ENCODE measurements at regions not wholly inside any gene's neighbourhood (a gene's known extent, or its start where the extent isn't known, plus 50 kb on each side); places are given as distances from the start of the nearest gene placed in this dataset.
"Not testable (repeated sequence)": the region's sequence is repeated elsewhere in the genome, so short reads cannot be mapped to it uniquely, and the experiment has no call there.

- DNase-seq: no peak
Measured at GRCh38 chrX:65331371-65331770, 203.2 kb downstream of the LAS1L start.

- DNase-seq: no peak
Measured at GRCh38 chrX:65300104-65300809, 234.3 kb downstream of the LAS1L start.

DNA sequence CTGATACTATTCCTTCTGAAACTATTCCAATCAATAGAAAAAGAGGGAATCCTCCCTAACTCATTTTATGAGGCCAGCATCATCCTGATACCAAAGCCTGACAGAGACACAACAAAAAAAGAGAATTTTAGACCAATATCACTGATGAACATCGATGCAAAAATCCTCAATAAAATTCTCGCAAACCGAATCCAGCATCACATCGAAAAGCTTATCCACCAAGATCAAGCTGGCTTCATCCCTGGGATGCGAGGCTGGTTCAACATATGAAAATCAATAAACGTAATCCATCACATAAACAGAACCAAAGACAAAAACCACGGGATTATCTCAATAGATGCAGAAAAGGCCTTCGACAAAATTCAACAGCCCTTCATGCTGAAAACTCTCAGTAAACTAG is 251.7 kb downstream of the LAS1L start:
- DNase-seq: not testable (repeated sequence)

- DNase-seq: no peak
Measured at GRCh38 chrX:65273152-65273551, 261.4 kb downstream of the LAS1L start.

DNA sequence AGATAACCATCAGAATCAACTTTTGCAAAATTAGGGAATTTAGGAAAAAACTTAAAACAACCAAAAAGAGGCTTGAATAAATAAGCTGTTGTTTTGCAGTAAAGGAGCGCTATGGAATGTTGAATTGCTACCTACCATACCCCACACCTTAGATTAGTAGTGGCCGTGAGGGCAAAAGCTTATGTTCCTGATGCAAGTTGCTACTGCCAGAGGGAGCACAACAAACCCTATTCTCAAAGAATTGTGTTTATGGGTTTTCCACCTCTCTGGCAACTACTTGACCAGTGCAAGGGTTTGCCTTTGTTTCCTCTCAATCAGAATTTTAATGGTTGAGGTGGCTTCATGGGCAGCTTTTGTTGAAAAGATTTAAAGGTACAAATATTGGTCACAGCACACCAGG is 268.1 kb downstream of the LAS1L start:
- no peak for DNase-seq

DNA sequence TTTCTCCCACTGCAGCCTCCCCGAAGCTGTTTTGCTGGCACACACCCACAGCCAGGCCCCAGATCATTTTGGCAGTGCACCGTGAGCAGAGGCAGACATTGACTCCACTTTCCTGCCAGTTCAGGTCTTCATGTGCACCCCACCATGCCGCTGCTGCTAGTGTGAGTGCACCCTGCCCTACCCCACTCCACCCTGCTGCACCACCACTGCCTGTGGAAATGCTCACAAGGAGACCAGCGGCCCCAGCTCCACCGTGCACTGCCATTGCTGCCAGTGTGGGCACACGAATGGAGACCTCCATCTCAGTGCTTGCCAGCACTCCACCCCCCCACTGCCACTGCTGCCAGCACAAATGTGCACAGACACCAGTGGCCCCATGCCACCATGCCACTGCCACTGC is 277.6 kb upstream of the ZC4H2 start:
- DNase-seq: no peak

DNA sequence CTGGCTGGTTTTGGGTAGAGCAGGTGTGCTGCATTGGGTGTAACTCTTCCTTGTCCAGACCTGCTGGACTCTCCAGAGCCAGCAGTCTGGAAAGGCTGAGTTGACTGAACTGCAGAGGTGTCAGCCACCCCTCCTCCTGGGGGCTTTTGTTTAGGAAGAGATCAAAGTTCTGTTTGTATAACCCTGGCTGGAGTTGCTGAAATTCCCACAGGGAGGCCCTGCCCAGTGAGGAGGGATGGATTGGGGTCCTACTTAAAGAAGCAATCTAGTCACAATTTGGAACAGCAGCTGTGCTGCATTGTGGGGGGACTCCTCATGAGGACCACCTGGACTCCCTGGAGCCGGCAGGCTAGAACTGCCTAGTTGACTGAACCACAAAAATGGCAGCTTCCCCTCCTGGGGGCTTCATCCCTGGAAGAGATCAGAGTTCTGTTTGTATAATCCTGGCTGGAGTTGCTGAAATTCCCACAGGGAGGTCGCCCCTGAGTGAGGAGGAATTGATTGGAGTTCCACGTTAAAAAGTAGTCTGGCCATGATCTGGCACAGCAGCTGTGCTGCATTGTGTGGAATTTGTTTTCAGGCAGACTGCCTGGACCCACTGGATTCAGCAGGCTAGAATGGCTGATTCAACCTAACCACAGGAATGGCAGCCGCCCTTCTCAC is 264.9 kb upstream of the ZC4H2 start:
- no peak for DNase-seq

- no peak for DNase-seq
Measured at GRCh38 chrX:65203545-65203944, 227.3 kb upstream of the ZC4H2 start.

GRCh38 chrX:65196758-65197360 is 220.6 kb upstream of the ZC4H2 start:
- no peak for DNase-seq

DNA sequence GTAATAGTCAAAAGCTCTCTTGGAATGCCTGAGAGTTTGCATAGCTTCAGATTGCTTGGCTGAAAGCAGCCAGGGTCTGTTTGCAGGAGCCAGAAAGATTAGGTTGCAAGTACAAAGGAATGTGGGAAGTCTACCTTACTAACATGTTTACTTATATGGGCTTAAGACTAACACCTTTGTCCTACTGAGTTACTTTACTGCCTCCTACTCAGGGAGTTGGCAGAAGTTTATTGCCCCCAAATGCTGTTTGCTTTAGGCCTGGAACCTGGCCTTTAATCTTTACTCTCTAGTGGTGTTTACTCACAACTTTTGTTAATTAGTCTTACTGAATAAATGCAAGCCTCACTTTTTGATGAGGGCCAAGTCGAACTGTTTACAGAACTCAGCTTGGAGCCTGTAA is 219.4 kb upstream of the ZC4H2 start:
- no peak for DNase-seq

- no peak for DNase-seq
Measured at GRCh38 chrX:65194547-65194946, 218.3 kb upstream of the ZC4H2 start.

DNA sequence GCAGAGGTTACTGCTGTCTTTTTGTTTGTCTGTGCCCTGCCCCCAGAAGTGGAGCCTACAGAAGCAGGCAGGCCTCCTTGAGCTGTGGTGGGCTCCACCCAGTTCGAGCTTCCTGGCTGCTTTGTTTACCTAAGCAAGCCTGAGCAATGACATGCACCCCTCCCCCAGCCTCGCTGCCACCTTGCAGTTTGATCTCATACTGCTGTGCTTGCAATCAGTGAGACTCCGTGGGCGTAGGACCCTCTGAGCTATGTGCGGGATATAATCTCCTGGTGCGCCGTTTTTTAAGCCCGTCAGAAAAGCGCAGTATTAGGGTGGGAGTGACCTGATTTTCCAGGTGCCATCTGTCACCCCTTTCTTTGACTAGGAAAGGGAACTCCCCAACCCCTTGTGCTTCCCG is 187.1 kb upstream of the ZC4H2 start:
- not testable (repeated sequence) for DNase-seq

- DNase-seq: no peak
Measured at GRCh38 chrX:65148232-65148631, 172.0 kb upstream of the ZC4H2 start.

DNA sequence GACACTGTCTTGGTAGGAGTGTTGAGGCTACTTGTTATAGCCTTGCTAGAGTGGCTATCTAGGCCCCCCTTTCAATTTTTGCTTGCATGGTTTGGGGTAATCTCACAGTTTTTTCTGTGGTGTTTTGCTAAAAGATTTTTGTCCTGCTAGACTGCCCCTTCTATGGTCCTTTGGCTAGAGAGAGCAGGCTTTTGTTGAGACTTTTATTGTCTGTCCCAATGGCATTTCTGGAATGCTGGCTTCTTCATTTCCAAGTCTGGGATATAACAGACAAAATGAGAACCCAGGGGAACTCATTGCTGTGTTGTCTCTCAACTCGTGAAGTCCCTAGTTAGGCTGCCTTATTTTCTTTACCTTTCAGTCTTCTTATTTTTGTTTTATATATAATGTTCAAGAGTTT is 160.2 kb upstream of the ZC4H2 start:
- DNase-seq: no peak

DNA sequence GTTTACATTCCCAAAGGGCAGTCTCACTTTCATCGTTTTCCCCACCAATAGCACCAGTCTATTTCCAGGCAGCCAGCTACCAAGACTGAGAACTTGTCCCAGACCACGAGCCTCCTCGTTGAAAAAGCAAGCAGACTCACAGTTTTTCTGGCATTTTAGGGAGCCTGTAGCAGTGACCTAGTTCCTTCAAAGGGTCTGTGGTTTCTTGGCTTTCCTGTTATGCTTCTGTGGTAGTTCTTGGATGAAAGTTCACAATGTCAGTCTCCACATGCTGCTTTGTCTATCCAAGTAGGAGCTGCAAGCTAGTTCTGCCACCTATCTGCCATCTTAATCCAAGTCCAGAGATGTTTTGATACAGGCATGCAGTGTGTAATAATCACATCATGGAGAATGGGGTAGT is 151.6 kb upstream of the ZC4H2 start:
- no peak for DNase-seq

- no peak for DNase-seq
Measured at GRCh38 chrX:65098851-65099250, 122.6 kb upstream of the ZC4H2 start.

DNA sequence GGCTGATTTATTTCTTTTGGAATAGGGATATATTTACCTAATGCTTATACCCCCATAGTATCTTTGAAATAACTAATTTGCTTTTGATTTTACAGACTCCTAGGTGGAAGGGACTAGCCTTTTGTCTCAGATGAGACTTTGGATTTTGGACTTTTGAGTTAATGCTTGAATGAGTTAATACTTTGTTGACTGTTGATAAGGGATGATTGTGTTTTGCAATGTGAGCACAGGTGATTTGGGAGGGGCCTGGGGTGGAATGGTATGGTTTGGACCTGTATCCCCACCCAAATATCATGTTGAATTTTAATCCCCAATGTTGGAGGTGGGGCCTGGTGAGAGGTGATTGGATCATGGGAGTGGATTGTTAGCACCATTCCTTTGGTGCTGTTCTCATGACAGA is 117.4 kb upstream of the ZC4H2 start:
- DNase-seq: no peak

GRCh38 chrX:65073233-65073632 is 97.0 kb upstream of the ZC4H2 start:
- DNase-seq: no peak

DNA sequence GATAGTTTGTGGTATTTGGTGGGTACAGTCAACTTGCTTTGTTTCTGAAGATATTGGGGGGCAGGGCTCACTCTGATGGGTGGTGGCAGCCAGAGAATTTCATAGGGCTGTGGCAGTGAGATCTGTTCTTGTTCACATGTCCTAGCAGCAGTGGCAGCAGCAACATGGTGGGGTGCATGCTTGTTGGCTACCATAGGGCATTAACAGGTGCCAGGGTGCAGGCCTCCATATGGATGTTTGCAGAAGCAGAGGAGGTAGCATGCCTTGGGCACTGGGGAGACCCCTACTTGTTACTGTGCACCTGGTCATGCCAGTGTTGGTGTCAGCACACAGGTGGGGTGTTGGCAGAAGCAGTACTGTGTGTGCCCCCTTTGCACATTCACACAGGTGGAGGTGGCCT is 96.3 kb upstream of the ZC4H2 start:
- no peak for DNase-seq

DNA sequence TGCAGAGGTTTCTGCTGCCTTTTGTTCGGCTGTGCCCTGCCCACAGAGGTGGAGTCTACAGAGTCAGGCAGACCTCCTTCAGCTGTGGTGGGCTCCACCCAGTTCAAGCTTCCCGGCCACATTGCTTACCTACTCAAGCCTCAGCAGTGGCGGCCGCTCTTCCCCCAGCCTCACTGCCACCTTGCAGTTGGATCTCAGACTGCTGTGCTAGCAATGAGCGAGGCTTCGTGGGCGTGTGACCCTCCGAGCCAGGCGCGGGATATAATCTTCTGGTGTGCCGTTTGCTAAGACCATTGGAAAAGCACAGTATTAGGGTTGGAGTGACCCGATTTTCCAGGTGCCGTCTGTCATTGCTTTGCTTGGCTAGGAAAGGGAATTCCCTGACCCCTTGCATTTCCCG is 82.4 kb upstream of the ZC4H2 start:
- not testable (repeated sequence) for DNase-seq

GRCh38 chrX:65045001-65045400 is 68.8 kb upstream of the ZC4H2 start:
- DNase-seq: no peak

DNA sequence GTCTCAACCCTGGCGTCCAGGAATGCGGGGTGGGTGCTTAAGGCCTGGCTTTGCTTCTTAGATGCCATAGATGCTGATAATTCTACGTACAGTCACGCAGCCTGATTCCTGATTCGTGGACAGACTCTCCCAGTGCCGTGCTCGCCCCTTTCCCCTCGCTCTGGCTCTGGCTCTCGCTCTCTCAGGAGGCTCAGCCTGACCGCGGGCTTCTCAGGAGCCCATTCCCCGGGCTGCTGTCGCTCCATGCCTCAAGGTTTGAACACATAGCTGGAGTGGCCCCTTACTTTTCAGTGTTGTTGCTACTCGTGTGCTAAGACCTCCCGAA is 59.2 kb upstream of the ZC4H2 start:
- DNase-seq: no peak

GRCh38 chrX:65034668-65035445 is 58.6 kb upstream of the ZC4H2 start, which contains the start of gene ZC3H12B:
TSS of gene ZC3H12B (plus strand) at chrX:65034826.
- DNase-seq: peak; percentile 76

DNA sequence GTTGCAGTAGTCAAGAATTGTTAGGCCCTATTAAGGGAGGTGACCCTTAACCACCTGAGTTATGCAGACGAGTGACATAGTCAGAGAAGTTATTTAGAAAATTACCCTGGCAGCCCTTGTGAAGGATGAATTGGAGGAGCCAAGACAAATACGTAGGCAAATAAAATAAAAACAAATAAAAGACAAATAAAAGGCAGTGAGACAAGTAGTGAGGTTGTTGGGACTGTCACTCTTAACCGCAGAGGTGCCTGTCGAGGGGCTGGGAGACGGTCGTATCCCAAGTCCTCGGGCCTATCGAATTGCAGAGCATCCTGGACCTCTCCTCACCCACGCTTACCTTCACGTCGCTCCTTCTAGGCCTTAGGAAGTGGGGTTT is 58.0 kb upstream of the ZC4H2 start:
- no peak for DNase-seq

All from activated CD4-positive, CD25-positive, alpha-beta regulatory T cell treated with anti-CD3 and anti-CD28 coated beads, Interleukin-2, amount 50 U/mL, for 72 hours (primary cell).